HUES64 (cell line): ENCODE measurements at regions not wholly inside any gene's neighbourhood (a gene's known extent, or its start where the extent isn't known, plus 50 kb on each side); places are given as distances from the start of the nearest gene placed in this dataset.
A peak's percentile ranks its signal among the peaks of the same experiment; 100 is the strongest.
"Not testable (repeated sequence)": the region's sequence is repeated elsewhere in the genome, so short reads cannot be mapped to it uniquely, and the experiment has no call there.

Experiments
- H3K27ac ChIP-seq: 2 replicates; pipeline ENCODE4 v1.7.0; 2013; ENCODE audit warnings: low read depth, low read length, inconsistent platforms
- H3K27me3 ChIP-seq: 2 replicates; pipeline ENCODE4 v1.6.1; 2013; ENCODE audit warnings: mild to moderate bottlenecking, low read length; ENCODE audit not compliant: insufficient read depth
- H3K36me3 ChIP-seq: 2 replicates; pipeline ENCODE4 v1.6.1; 2013; ENCODE audit warnings: mild to moderate bottlenecking, low read length; ENCODE audit not compliant: insufficient read depth
- H3K4me1 ChIP-seq: 2 replicates; pipeline ENCODE4 v1.6.1; 2013; ENCODE audit warnings: mild to moderate bottlenecking, low read length, moderate library complexity; ENCODE audit not compliant: insufficient read depth
- H3K4me3 ChIP-seq: 2 replicates; pipeline ENCODE4 v1.5.1; 2013; ENCODE audit warnings: mild to moderate bottlenecking, low read length, moderate library complexity
- H3K9ac ChIP-seq: 2 replicates; pipeline ENCODE4 v1.6.1; 2013; ENCODE audit warnings: mild to moderate bottlenecking, low read depth, low read length
- H3K9me3 ChIP-seq: 2 replicates; pipeline ENCODE4 v1.6.1; 2013; ENCODE audit warnings: low read depth, low read length; ENCODE audit not compliant: insufficient read depth
- WGBS: fragments of 150-250, 120-280 bp; methylation state at CpG from one replicate; pipeline ENCODE4 v1.1.7; 2013; ENCODE audit warnings: missing lambda C conversion rate; 5-methylcytosine and 5-hydroxymethylcytosine counted together

DNA sequence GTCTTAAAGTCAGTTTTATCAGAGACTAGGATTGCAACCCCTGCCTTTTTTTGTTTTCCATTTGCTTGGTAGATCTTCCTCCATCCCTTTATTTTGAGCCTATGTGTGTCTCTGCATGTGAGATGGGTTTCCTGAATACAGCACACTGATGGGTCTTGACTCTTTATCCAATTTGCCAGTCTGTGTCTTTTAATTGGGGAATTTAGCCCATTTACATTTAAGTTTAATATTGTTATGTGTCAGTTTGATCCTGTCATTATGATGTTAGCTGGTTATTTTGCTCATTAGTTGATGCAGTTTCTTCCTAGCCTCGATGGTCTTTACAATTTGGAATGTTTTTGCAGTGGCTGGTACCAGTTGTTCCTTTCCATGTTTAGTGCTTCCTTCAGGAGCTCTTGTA is 93.3 kb upstream of the GALNT18 start:
- H3K9me3 ChIP-seq = peaks cover 16% of the 10 kb centered on the region
- WGBS = 81% methylated on average over 1 of the region's 1 CpG
- H3K36me3 ChIP-seq, H3K4me1 ChIP-seq, H3K9ac ChIP-seq, H3K27me3 ChIP-seq, H3K4me3 ChIP-seq, H3K27ac ChIP-seq: not testable (repeated sequence)

- Histone ChIP-seq H3K27ac (no peak overlapping the region), H3K9ac (no peak overlapping the region), H3K4me3 (no peak overlapping the region), H3K4me1 (peaks cover 8% of the 10 kb centered on the region; the same call in 1 of the 2 replicates), H3K36me3 (no peaks in the 10 kb centered on the region), H3K9me3 (no peaks in the 10 kb centered on the region), H3K27me3 (no peaks in the 10 kb centered on the region)
- 85% methylated on average over 4 of the region's 4 CpGs for WGBS
Observed at GRCh38 chr11:11710556-11710955, 88.8 kb upstream of the GALNT18 start.

DNA sequence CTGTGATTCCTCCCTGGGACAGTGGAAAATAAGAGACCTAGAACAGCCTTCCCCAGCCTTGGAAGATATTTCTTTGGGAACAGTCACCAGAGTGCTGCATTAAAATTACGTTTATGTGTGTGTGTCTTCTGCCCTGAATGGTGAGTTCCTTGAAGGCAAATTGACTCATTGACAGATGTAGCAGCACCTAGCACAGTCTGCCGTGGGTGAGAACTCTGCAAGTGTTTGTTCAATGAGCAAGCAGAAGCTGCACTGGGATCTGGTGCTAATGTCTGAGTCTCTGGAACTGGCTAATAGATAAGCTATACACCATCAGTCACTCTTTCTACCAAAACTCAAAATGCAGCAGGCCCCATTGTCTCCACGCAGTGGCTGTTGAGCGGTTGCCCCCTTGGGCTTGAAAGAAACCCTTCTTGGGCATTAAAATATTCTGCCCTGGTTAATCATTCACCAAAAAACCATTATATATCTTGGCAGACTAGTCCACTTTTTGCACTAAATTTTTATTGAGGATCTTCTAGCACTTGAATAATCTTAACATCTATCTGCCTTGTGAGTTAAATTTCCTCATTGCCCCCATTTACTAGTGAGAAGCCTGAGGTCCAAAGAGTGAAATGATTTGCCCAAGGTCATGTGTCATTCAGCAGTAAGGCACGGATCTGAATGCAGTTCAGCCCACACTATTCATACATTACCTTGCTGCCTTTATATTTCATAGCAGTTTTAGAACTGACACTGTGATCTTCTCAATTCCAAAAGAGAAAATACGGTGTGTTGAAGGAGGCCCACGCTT is 87.8 kb upstream of the GALNT18 start:
- H3K4me3 ChIP-seq = no peak overlapping the region
- WGBS = 89% methylated on average over 7 of the region's 7 CpGs
- no peaks in the 10 kb centered on the region for H3K36me3 ChIP-seq
- no peaks in the 10 kb centered on the region for H3K27me3 ChIP-seq
- H3K4me1 ChIP-seq = peaks cover 8% of the 10 kb centered on the region; the same call in 1 of the 2 replicates
- no peak overlapping the region for H3K27ac ChIP-seq
- H3K9me3 ChIP-seq = no peaks in the 10 kb centered on the region
- no peak overlapping the region for H3K9ac ChIP-seq

- no peaks in the 10 kb centered on the region for H3K27me3 ChIP-seq
- 78% methylated on average over 1 of the region's 1 CpG for WGBS
- H3K9ac ChIP-seq = no peak overlapping the region
Observed at GRCh38 chr11:11708256-11708655, 86.5 kb upstream of the GALNT18 start.

GRCh38 chr11:11706028-11706427 is 84.2 kb upstream of the GALNT18 start:
- H3K27ac ChIP-seq = no peak overlapping the region
- H3K27me3 ChIP-seq = no peaks in the 10 kb centered on the region
- H3K9ac ChIP-seq = no peak overlapping the region

More at GRCh38 chr11:11708256-11708655, 86.5 kb upstream of the GALNT18 start:
- Histone ChIP-seq H3K27ac (no peak overlapping the region), H3K4me1 (peaks cover 8% of the 10 kb centered on the region; the same call in 1 of the 2 replicates), H3K9me3 (no peaks in the 10 kb centered on the region), H3K36me3 (no peaks in the 10 kb centered on the region), H3K4me3 (no peak overlapping the region)

DNA sequence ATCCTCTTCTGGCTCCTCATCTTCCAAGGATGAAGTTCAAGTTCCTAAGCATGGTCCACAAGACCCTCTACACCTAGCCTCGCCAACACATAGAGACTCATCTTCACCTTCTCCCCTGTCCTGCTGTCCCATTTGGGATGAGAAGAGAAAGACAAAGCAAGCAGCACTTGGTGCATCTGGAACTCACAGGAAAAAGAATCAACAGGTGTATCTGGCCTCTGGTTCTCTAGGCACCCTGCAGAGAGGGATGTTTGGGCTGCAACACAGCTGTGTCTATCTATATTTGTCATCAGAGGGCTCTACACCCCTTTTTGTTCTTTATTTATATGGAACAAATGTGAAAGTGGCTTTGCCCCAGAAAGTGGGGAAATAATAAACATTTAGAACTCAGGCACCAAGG is 82.1 kb upstream of the GALNT18 start:
- Histone ChIP-seq H3K4me3 (no peak overlapping the region), H3K4me1 (peaks cover 8% of the 10 kb centered on the region; the same call in 1 of the 2 replicates), H3K27me3 (no peaks in the 10 kb centered on the region), H3K9me3 (no peaks in the 10 kb centered on the region), H3K27ac (no peak overlapping the region), H3K36me3 (no peaks in the 10 kb centered on the region), H3K9ac (no peak overlapping the region)
- WGBS = 100% methylated on average over 1 of the region's 1 CpG

More at GRCh38 chr11:11706028-11706427, 84.2 kb upstream of the GALNT18 start:
- Histone ChIP-seq H3K36me3 (no peaks in the 10 kb centered on the region), H3K4me1 (peaks cover 8% of the 10 kb centered on the region; the same call in 1 of the 2 replicates), H3K4me3 (no peak overlapping the region), H3K9me3 (no peaks in the 10 kb centered on the region)
- 73% methylated on average over 4 of the region's 4 CpGs for WGBS

GRCh38 chr11:11701070-11701469 is 79.3 kb upstream of the GALNT18 start:
- no peaks in the 10 kb centered on the region for H3K9me3 ChIP-seq
- no peak overlapping the region for H3K27ac ChIP-seq
- H3K9ac ChIP-seq = no peak overlapping the region
- H3K36me3 ChIP-seq = no peaks in the 10 kb centered on the region
- no peak overlapping the region for H3K4me3 ChIP-seq
- H3K4me1 ChIP-seq = peaks cover 2% of the 10 kb centered on the region; the same call in 1 of the 2 replicates
- 94% methylated on average over 4 of the region's 4 CpGs for WGBS
- H3K27me3 ChIP-seq = no peaks in the 10 kb centered on the region

DNA sequence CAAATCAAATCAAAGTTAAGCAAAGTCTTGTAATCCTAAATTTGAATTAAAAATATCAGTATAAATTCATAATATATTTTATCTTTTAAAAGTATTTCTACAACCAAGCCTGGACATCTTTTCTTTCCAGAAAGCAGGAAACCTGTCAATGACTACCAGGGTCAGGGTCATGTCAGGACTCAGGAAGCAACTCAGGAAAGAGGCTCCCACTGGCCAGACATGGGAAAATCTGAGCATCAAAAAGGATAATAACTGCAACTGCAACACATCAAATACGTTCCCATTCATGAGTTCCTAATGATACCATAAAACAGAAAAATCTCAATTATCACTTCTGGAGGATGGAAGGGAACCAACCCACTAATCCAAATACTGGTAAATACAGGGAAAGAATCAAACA is 76.0 kb upstream of the GALNT18 start:
- WGBS = 100% methylated on average over 1 of the region's 1 CpG

GRCh38 chr11:11691296-11692151 is 69.7 kb upstream of the GALNT18 start:
- Histone ChIP-seq H3K27ac (peak overlapping the region; percentile 8; the same call in 1 of the 2 replicates), H3K36me3 (no peaks in the 10 kb centered on the region), H3K27me3 (no peaks in the 10 kb centered on the region), H3K4me1 (peaks cover 17% of the 10 kb centered on the region; the same call in 1 of the 2 replicates), H3K9ac (peak overlapping the region; percentile 50), H3K9me3 (no peaks in the 10 kb centered on the region), H3K4me3 (peak overlapping the region; percentile 22; the same call in 1 of the 2 replicates)
- 47% methylated on average over 13 of the region's 13 CpGs for WGBS

More for the DNA sequence above, 76.0 kb upstream of the GALNT18 start:
- H3K4me1 ChIP-seq = no peaks in the 10 kb centered on the region
- H3K4me3 ChIP-seq = no peak overlapping the region
- H3K27me3 ChIP-seq = no peaks in the 10 kb centered on the region
- no peak overlapping the region for H3K9ac ChIP-seq
- no peak overlapping the region for H3K27ac ChIP-seq
- H3K36me3 ChIP-seq = no peaks in the 10 kb centered on the region
- no peaks in the 10 kb centered on the region for H3K9me3 ChIP-seq

DNA sequence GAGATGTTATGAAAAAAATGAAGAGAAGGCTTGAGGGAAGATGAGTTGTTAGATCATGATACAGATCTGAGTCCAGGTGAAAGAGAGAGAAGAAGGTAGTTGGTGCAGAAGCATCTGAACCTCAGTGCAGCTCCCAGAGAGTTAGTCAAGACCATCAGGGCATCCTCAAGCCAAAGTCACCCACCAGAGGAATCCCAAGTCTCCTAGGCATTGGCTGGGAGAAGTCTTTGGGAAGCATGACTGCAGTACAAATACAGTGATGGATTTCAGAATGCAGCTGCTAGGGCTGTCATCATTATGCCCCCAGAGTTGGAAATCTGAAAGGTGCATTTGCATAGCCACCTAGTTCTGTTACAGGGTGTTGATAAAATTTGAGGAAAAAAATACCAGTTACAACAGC is 59.7 kb upstream of the GALNT18 start:
- Histone ChIP-seq H3K4me1 (no peaks in the 10 kb centered on the region), H3K27me3 (no peaks in the 10 kb centered on the region), H3K9ac (no peak overlapping the region), H3K9me3 (no peaks in the 10 kb centered on the region), H3K36me3 (no peaks in the 10 kb centered on the region), H3K27ac (no peak overlapping the region), H3K4me3 (no peak overlapping the region)
